HEK293 (cell line): ENCODE measurements at regions not wholly inside any gene's neighbourhood (a gene's known extent, or its start where the extent isn't known, plus 50 kb on each side); places are given as distances from the start of the nearest gene placed in this dataset.

Experiments used
- CTCF ChIA-PET: fragments of 350-600 bp; formaldehyde crosslinking; extraction: SDS; loops from one replicate; lab custom pipeline; 2021; ENCODE audit warnings: antibody characterized with exemption; lab: Yijun Ruan, JAX
- POLR2A ChIA-PET: fragments of 300-600 bp; formaldehyde crosslinking; extraction: SDS; loops from one replicate; lab custom pipeline; 2020; ENCODE audit warnings: antibody characterized with exemption, inconsistent platforms; lab: Yijun Ruan, JAX
- H3K27ac ChIP-seq: fragments of 200-500 bp; sonication (Bioruptor generic); 2 replicates; pipeline ENCODE4 v1.5.1; 2014; ENCODE audit warnings: low read depth, low read length, control low read depth, inconsistent platforms; ENCODE audit errors: extremely low read depth
- H3K36me3 ChIP-seq, 2 experiments: fragments of 200-500 bp in 1 of 2; sonication (Bioruptor generic) in 1 of 2; 1 replicate in 1 of 2; 2 replicates in 1 of 2; pipeline ENCODE4 v1.5.1; 2014 to 2017; ENCODE audit warnings: inconsistent platforms in 2 of 2, low read length in 2 of 2; ENCODE audit not compliant: control insufficient read depth in 2 of 2, insufficient read depth in 1 of 2
- H3K4me1 ChIP-seq: fragments of 200-500 bp; sonication (Bioruptor generic); 2 replicates; pipeline ENCODE4 v1.5.1; 2014; ENCODE audit warnings: mild to moderate bottlenecking, low read length, inconsistent platforms; ENCODE audit not compliant: control insufficient read depth, insufficient read depth
- H3K4me3 ChIP-seq: 2 replicates; pipeline ENCODE4 v1.5.1; 2011; ENCODE audit warnings: low read depth, mild to moderate bottlenecking, control low read depth, low read length, moderate library complexity
- H3K9me3 ChIP-seq: fragments of 200-500 bp; sonication (Bioruptor generic); 2 replicates; pipeline ENCODE4 v1.5.1; 2014; ENCODE audit warnings: low read depth, low read length, inconsistent platforms; ENCODE audit not compliant: control insufficient read depth, insufficient read depth
- ATF2 ChIP-seq: fragments of 450-650 bp; formaldehyde crosslinking; IDR thresholded peaks from 2 replicates; pipeline ENCODE4 v1.5.1; 2016; ENCODE audit warnings: missing biosample characterization, missing genetic modification characterization, low read depth
- GFI1B ChIP-seq: fragments of 450-650 bp; formaldehyde crosslinking; IDR thresholded peaks from 2 replicates; pipeline ENCODE4 v1.5.1; 2016; ENCODE audit warnings: missing biosample characterization, missing genetic modification characterization
- KLF16 ChIP-seq: fragments of 450-650 bp; formaldehyde crosslinking; IDR thresholded peaks from 2 replicates; pipeline ENCODE4 v1.5.1; 2017; ENCODE audit warnings: missing biosample characterization, missing genetic modification characterization
- PBX3 ChIP-seq: sonication (generic); formaldehyde crosslinking; IDR thresholded peaks from 2 replicates; pipeline ENCODE4 v1.8.1; 2022; ENCODE audit warnings: mild to moderate bottlenecking, moderate library complexity, missing genetic modification reagents
- PRDM1 ChIP-seq: fragments of 450-650 bp; formaldehyde crosslinking; IDR thresholded peaks from 2 replicates; pipeline ENCODE4; 2016; ENCODE audit warnings: missing biosample characterization, missing genetic modification characterization
- ZBTB10 ChIP-seq: fragments of 450-650 bp; formaldehyde crosslinking; IDR thresholded peaks from 2 replicates; pipeline ENCODE4 v1.5.1; 2016; ENCODE audit warnings: missing biosample characterization, missing genetic modification characterization
- ZBTB8A ChIP-seq: fragments of 450-650 bp; formaldehyde crosslinking; IDR thresholded peaks from 2 replicates; pipeline ENCODE4 v1.5.1; 2016; ENCODE audit warnings: missing biosample characterization, missing genetic modification characterization
- ZFP37 ChIP-seq: fragments of 450-650 bp; formaldehyde crosslinking; IDR thresholded peaks from 2 replicates; pipeline ENCODE4 v1.5.1; 2016; ENCODE audit warnings: missing biosample characterization, missing genetic modification characterization
- ZFP41 ChIP-seq: fragments of 450-650 bp; formaldehyde crosslinking; IDR thresholded peaks from 2 replicates; pipeline ENCODE4 v1.5.1; 2016; ENCODE audit warnings: missing biosample characterization, missing genetic modification characterization, borderline replicate concordance
- ZNF138 ChIP-seq: fragments of 450-650 bp; formaldehyde crosslinking; IDR thresholded peaks from 2 replicates; pipeline ENCODE4 v1.5.1; 2016; ENCODE audit warnings: missing biosample characterization, missing genetic modification characterization, borderline replicate concordance
- ZNF155 ChIP-seq: fragments of 450-650 bp; formaldehyde crosslinking; IDR thresholded peaks from 2 replicates; pipeline ENCODE4 v1.5.1; 2016; ENCODE audit warnings: missing biosample characterization, missing genetic modification characterization
- ZNF169 ChIP-seq: fragments of 450-650 bp; formaldehyde crosslinking; IDR thresholded peaks from 2 replicates; pipeline ENCODE4 v1.5.1; 2016; ENCODE audit warnings: missing biosample characterization, missing genetic modification characterization
- ZNF174 ChIP-seq: fragments of 450-650 bp; formaldehyde crosslinking; IDR thresholded peaks from 2 replicates; pipeline ENCODE4 v1.5.0; 2017; ENCODE audit warnings: missing biosample characterization, mild to moderate bottlenecking, missing genetic modification characterization
- ZNF214 ChIP-seq: fragments of 450-650 bp; formaldehyde crosslinking; IDR thresholded peaks from 2 replicates; pipeline ENCODE4 v1.5.1; 2017; ENCODE audit warnings: missing biosample characterization, mild to moderate bottlenecking, missing genetic modification characterization, borderline replicate concordance
- ZNF302 ChIP-seq: fragments of 450-650 bp; formaldehyde crosslinking; IDR thresholded peaks from 2 replicates; pipeline ENCODE4 v1.5.1; 2016; ENCODE audit warnings: missing biosample characterization, missing genetic modification characterization, low read depth
- ZNF530 ChIP-seq: fragments of 450-650 bp; formaldehyde crosslinking; IDR thresholded peaks from 2 replicates; pipeline ENCODE4 v1.5.1; 2016; ENCODE audit warnings: low read depth, missing biosample characterization, missing genetic modification characterization
- ZNF580 ChIP-seq: fragments of 450-650 bp; formaldehyde crosslinking; IDR thresholded peaks from 2 replicates; pipeline ENCODE4 v1.5.1; 2016; ENCODE audit warnings: missing biosample characterization, missing genetic modification characterization
- ZNF701 ChIP-seq: fragments of 450-650 bp; formaldehyde crosslinking; IDR thresholded peaks from 2 replicates; pipeline ENCODE4 v1.5.1; 2016; ENCODE audit warnings: missing biosample characterization, missing genetic modification characterization
- ZSCAN4 ChIP-seq: fragments of 450-650 bp; formaldehyde crosslinking; IDR thresholded peaks from 2 replicates; pipeline ENCODE4 v1.5.1; 2017; ENCODE audit warnings: missing biosample characterization, missing genetic modification characterization

GRCh38 chr6:153852481-153852880, 186.6 kb upstream of the OPRM1 start (continued):
- TF ChIP-seq PBX3 (CRISPR knock-in tag): no peak

GRCh38 chr6:153852034-153852433, 187.0 kb upstream of the OPRM1 start:
- TF ChIP-seq ZBTB8A (tag by site-specific recombination) (no peak), KLF16 (tag by site-specific recombination) (no peak)
- no peak overlapping the region for H3K27ac ChIP-seq
- no peak overlapping the region for H3K4me3 ChIP-seq
- no peaks in the 10 kb centered on the region for H3K9me3 ChIP-seq
- ChIA-PET CTCF (interaction anchor here (0.6 kb wide), 1 partner anchor 823 kb away, joined by 3 read pairs; no protein-coding TSS in a partner anchor), POLR2A (no interaction called here)
- H3K4me1 ChIP-seq: no peaks in the 10 kb centered on the region
- H3K36me3 ChIP-seq: no peaks in the 10 kb centered on the region

- ChIA-PET CTCF (interaction anchor here (1.0 kb wide), 1 partner anchor 42 kb away, joined by 3 read pairs; no protein-coding TSS in a partner anchor), POLR2A (interaction anchor here (0.6 kb wide), 1 partner anchor 23 kb away, joined by 3 read pairs; no protein-coding TSS in a partner anchor)
- Histone ChIP-seq H3K27ac (no peak overlapping the region), H3K9me3 (no peaks in the 10 kb centered on the region), H3K4me3 (no peak overlapping the region), H3K36me3 (no peaks in the 10 kb centered on the region), H3K4me1 (no peaks in the 10 kb centered on the region)
- TF ChIP-seq ATF2 (tag by site-specific recombination) (peak; percentile 59; the same call in 1 of the 2 replicates), ZNF214 (tag by site-specific recombination) (no peak)
These were observed 189.8 kb upstream of the OPRM1 start for GRCh38 chr6:153849072-153849779.

GRCh38 chr6:153843420-153843819, 195.6 kb upstream of the OPRM1 start:
- Histone ChIP-seq H3K4me1 (no peaks in the 10 kb centered on the region), H3K36me3 (no peaks in the 10 kb centered on the region), H3K27ac (no peak overlapping the region), H3K9me3 (no peaks in the 10 kb centered on the region), H3K4me3 (no peak overlapping the region)
- TF ChIP-seq ZNF701 (tag by site-specific recombination) (no peak), ZFP41 (tag by site-specific recombination) (no peak), ZNF530 (no peak), ZNF302 (tag by site-specific recombination) (no peak)
- ChIA-PET POLR2A (no interaction called here), CTCF (interaction anchor here (0.6 kb wide), 1 partner anchor 213 kb away, joined by 4 read pairs; no protein-coding TSS in a partner anchor)

- H3K27ac ChIP-seq: no peak overlapping the region
- CTCF ChIA-PET: no interaction called here
- no peaks in the 10 kb centered on the region for H3K36me3 ChIP-seq
- POLR2A ChIA-PET: no interaction called here
- no peaks in the 10 kb centered on the region for H3K9me3 ChIP-seq
- H3K4me1 ChIP-seq: no peaks in the 10 kb centered on the region
- H3K4me3 ChIP-seq: no peak overlapping the region
- TF ChIP-seq ZNF155 (tag by site-specific recombination): no peak
- TF ChIP-seq PRDM1: no peak
- no peak for TF ChIP-seq GFI1B (tag by site-specific recombination)
- TF ChIP-seq ZSCAN4 (tag by site-specific recombination): no peak
- no peak for TF ChIP-seq ZNF138 (tag by site-specific recombination)
- no peak for TF ChIP-seq KLF16 (tag by site-specific recombination)
- no peak for TF ChIP-seq ZFP37 (tag by site-specific recombination)
- no peak for TF ChIP-seq ZNF580 (tag by site-specific recombination)
- TF ChIP-seq ZNF174 (tag by site-specific recombination): no peak
- TF ChIP-seq ZNF169: no peak
- no peak for TF ChIP-seq ZBTB10 (tag by site-specific recombination)
These were observed 196.5 kb upstream of the OPRM1 start for GRCh38 chr6:153842491-153842890.
